SK-N-SH (cell line): ENCODE measurements at regions not wholly inside any gene's neighbourhood (a gene's known extent, or its start where the extent isn't known, plus 50 kb on each side); places are given as distances from the start of the nearest gene placed in this dataset.

Experiments
- CTCF ChIA-PET: fragments of 300-600, 350-600 bp; formaldehyde crosslinking; extraction: SDS; loops from one replicate; lab custom pipeline; 2021; lab: Yijun Ruan, JAX
- POLR2A ChIA-PET: fragments of 350-600 bp; sonication (Branson Sonifier 250); formaldehyde crosslinking; extraction: SDS; loops from one replicate; lab custom pipeline; 2020; ENCODE audit warnings: antibody characterized with exemption, inconsistent platforms; lab: Yijun Ruan, JAX
- DNase-seq: peaks from one replicate; pipeline ENCODE4 v3.0.0; 2012
- H2AFZ ChIP-seq: fragments of 200-600 bp; sonication (generic); 2 replicates; pipeline ENCODE4 v1.8.1; 2016; ENCODE audit warnings: antibody characterized with exemption, mild to moderate bottlenecking, low read depth
- H3F3A ChIP-seq: fragments of 200-600 bp; sonication (generic); replicated peaks from 2 replicates; pipeline ENCODE3; 2016; ENCODE audit warnings: antibody characterized with exemption, mild to moderate bottlenecking; ENCODE audit not compliant: insufficient read depth
- H3K27ac ChIP-seq, 2 experiments: fragments of 200-500 bp in 1 of 2; fragments of 200-600 bp in 1 of 2; sonication (Bioruptor generic) in 1 of 2; sonication (generic), shearing (Covaris generic) in 1 of 2; 2 replicates each; pipeline versions ENCODE4 v1.5.1 to v1.6.1; 2014 to 2016; ENCODE audit warnings: low read depth in 2 of 2, inconsistent platforms in 1 of 2, low read length in 1 of 2, mild to moderate bottlenecking in 1 of 2, mixed read lengths in 1 of 2
- H3K27me3 ChIP-seq: fragments of 200-600 bp; sonication (generic), shearing (Covaris generic); 2 replicates; pipeline ENCODE4 v1.6.1; 2016; ENCODE audit warnings: mixed run types; ENCODE audit not compliant: insufficient read depth
- H3K36me3 ChIP-seq, 2 experiments: fragments of 200-500 bp in 1 of 2; fragments of 200-600 bp in 1 of 2; sonication (Bioruptor generic) in 1 of 2; sonication (generic) in 1 of 2; replicated peaks in 1 of 2; 2 replicates each; pipeline versions ENCODE3 to v1.5.1; 2014 to 2016; ENCODE audit warnings: low read length in 1 of 2, mild to moderate bottlenecking in 1 of 2; ENCODE audit not compliant: insufficient read depth in 2 of 2, control insufficient read depth in 1 of 2
- H3K4me1 ChIP-seq, 2 experiments: fragments of 200-500 bp in 1 of 2; fragments of 200-600 bp in 1 of 2; sonication (Bioruptor generic) in 1 of 2; sonication (generic), shearing (Covaris generic) in 1 of 2; 2 replicates each; pipeline versions ENCODE4 v1.5.1 to v1.6.1; 2014 to 2016; ENCODE audit warnings: low read depth in 1 of 2, low read length in 1 of 2, mixed run types in 1 of 2; ENCODE audit not compliant: insufficient read depth in 2 of 2, control insufficient read depth in 1 of 2
- H3K4me2 ChIP-seq: fragments of 200-600 bp; sonication (generic), shearing (Covaris generic); 2 replicates; pipeline ENCODE4 v1.6.1; 2017; ENCODE audit warnings: mixed run types
- H3K4me3 ChIP-seq, 2 experiments: fragments of 200-500 bp in 1 of 2; fragments of 200-600 bp in 1 of 2; sonication (Bioruptor generic) in 1 of 2; sonication (generic), shearing (Covaris generic) in 1 of 2; 2 replicates each; pipeline versions ENCODE4 v1.5.1 to v1.8.1; 2014 to 2016; ENCODE audit warnings: low read depth in 2 of 2, inconsistent platforms in 1 of 2, low read length in 1 of 2, mild to moderate bottlenecking in 1 of 2, mixed read lengths in 1 of 2, moderate library complexity in 1 of 2
- H3K79me2 ChIP-seq: fragments of 200-600 bp; sonication (generic); 2 replicates; pipeline ENCODE4 v1.8.1; 2017; ENCODE audit warnings: mild to moderate bottlenecking; ENCODE audit not compliant: insufficient read depth
- H3K9ac ChIP-seq: fragments of 200-600 bp; sonication (generic); 2 replicates; pipeline ENCODE4 v1.6.1; 2017; ENCODE audit warnings: mixed run types
- H3K9me2 ChIP-seq: fragments of 200-600 bp; sonication (generic); 2 replicates; pipeline ENCODE4 v1.6.1; 2017; ENCODE audit warnings: mixed run types
- H3K9me3 ChIP-seq: fragments of 200-600 bp; sonication (generic); 2 replicates; pipeline ENCODE4 v1.6.1; 2017; ENCODE audit warnings: mixed run types, mild to moderate bottlenecking, moderate library complexity
- H4K20me1 ChIP-seq: fragments of 200-600 bp; sonication (generic); 2 replicates; pipeline ENCODE4 v1.6.1; 2017; ENCODE audit warnings: mild to moderate bottlenecking, mixed run types; ENCODE audit not compliant: insufficient read depth
- CTCF ChIP-seq: fragments of 200-600 bp; sonication (generic); IDR thresholded peaks from 2 replicates; pipeline ENCODE4 v1.6.1; 2017; ENCODE audit warnings: antibody characterized with exemption, mild to moderate bottlenecking, moderate library complexity
- MAX ChIP-seq: IDR thresholded peaks from 2 replicates; pipeline ENCODE4 v1.4.0; 2012; ENCODE audit warnings: low read depth
- POLR2AphosphoS5 ChIP-seq: IDR thresholded peaks from 2 replicates; pipeline ENCODE4 v1.6.1; 2012; ENCODE audit warnings: low read depth, low read length
- TAF1 ChIP-seq: IDR thresholded peaks from 2 replicates; pipeline ENCODE4 v1.6.1; 2012; ENCODE audit warnings: low read depth, mild to moderate bottlenecking, low read length, moderate library complexity, borderline replicate concordance
- USF1 ChIP-seq: IDR thresholded peaks from 2 replicates; pipeline ENCODE4 v1.4.0; 2012; ENCODE audit warnings: low read depth, borderline replicate concordance
- ZBTB33 ChIP-seq: IDR thresholded peaks from 2 replicates; pipeline ENCODE4 v1.4.0; 2012; ENCODE audit warnings: low read depth, borderline replicate concordance
- WGBS: methylation state at CpG from one replicate; pipeline ENCODE4 v1.1.6; 2017; ENCODE audit warnings: low lambda C conversion rate; 5-methylcytosine and 5-hydroxymethylcytosine counted together

GRCh38 chr2:122885436-122885835 is 1130.0 kb downstream of the TSN start:
- CTCF ChIA-PET = no interaction called here
- whole genome bisulfite sequencing = 6% methylated on average over 3 of the region's 3 CpGs

GRCh38 chr2:122886479-122887145 is 1131.2 kb downstream of the TSN start:
- POLR2A ChIA-PET = no interaction called here
- Histone ChIP-seq H3K4me1 (no peaks in the 10 kb centered on the region; a peak in 1 of 4 replicates), H3K4me3 (no peak overlapping the region), H3K4me2 (no peak overlapping the region), H2AFZ (no peak overlapping the region), H3F3A (no peaks in the 10 kb centered on the region), H3K9me3 (no peaks in the 10 kb centered on the region), H3K36me3 (no peaks in the 10 kb centered on the region), H3K9ac (no peak overlapping the region), H3K9me2 (no peaks in the 10 kb centered on the region), H3K27ac (no peak overlapping the region), H3K79me2 (no peaks in the 10 kb centered on the region), H3K27me3 (no peaks in the 10 kb centered on the region), H4K20me1 (no peaks in the 10 kb centered on the region)
- no peak for TF ChIP-seq MAX
- TF ChIP-seq CTCF = no peak
- TF ChIP-seq TAF1 = no peak
- no peak for TF ChIP-seq USF1
- no peak for TF ChIP-seq POLR2AphosphoS5
- CTCF ChIA-PET = no interaction called here
- 24% methylated on average over 10 of the region's 10 CpGs for WGBS
- no peak for DNase-seq

More at GRCh38 chr2:122885436-122885835, 1130.0 kb downstream of the TSN start:
- Histone ChIP-seq H3K9me2 (no peaks in the 10 kb centered on the region), H3F3A (no peaks in the 10 kb centered on the region), H3K4me3 (no peak overlapping the region), H3K9me3 (no peaks in the 10 kb centered on the region), H3K4me2 (no peak overlapping the region), H3K27ac (no peak overlapping the region), H4K20me1 (no peaks in the 10 kb centered on the region), H3K9ac (no peak overlapping the region), H3K79me2 (no peaks in the 10 kb centered on the region), H3K36me3 (no peaks in the 10 kb centered on the region), H2AFZ (no peak overlapping the region), H3K4me1 (no peaks in the 10 kb centered on the region; a peak in 1 of 4 replicates), H3K27me3 (no peaks in the 10 kb centered on the region)
- no peak for TF ChIP-seq USF1
- no peak for TF ChIP-seq ZBTB33
- DNase-seq = no peak
- POLR2A ChIA-PET = no interaction called here
